NT2/D1 (cell line): ENCODE measurements at regions not wholly inside any gene's neighbourhood (a gene's known extent, or its start where the extent isn't known, plus 50 kb on each side); places are given as distances from the start of the nearest gene placed in this dataset.

Experiments
- SUZ12 ChIP-seq: IDR thresholded peaks from 2 replicates; pipeline ENCODE4 v1.6.1; 2011; ENCODE audit not compliant: insufficient read length, insufficient read depth; ENCODE audit errors: extremely low read depth
- YY1 ChIP-seq: IDR thresholded peaks from 2 replicates; pipeline ENCODE4 v1.6.1; 2011; ENCODE audit not compliant: insufficient read length, insufficient read depth

- TF ChIP-seq YY1 (no peak), SUZ12 (no peak)
Measured at GRCh38 chr15:87567406-87568030, 689.0 kb downstream of the NTRK3 start.
